ENCODE measurements at regions not wholly inside any gene's neighbourhood (a gene's known extent, or its start where the extent isn't known, plus 50 kb on each side); places are given as distances from the start of the nearest gene placed in this dataset.

- TF ChIP-seq ZFP30 (CRISPR knock-in tag; IDR thresholded peaks at IDR 0.05) (no peak), ISL1 (CRISPR knock-in tag; IDR thresholded peaks at IDR 0.05) (no peak)
- TF ChIP-seq, protein P1, sequence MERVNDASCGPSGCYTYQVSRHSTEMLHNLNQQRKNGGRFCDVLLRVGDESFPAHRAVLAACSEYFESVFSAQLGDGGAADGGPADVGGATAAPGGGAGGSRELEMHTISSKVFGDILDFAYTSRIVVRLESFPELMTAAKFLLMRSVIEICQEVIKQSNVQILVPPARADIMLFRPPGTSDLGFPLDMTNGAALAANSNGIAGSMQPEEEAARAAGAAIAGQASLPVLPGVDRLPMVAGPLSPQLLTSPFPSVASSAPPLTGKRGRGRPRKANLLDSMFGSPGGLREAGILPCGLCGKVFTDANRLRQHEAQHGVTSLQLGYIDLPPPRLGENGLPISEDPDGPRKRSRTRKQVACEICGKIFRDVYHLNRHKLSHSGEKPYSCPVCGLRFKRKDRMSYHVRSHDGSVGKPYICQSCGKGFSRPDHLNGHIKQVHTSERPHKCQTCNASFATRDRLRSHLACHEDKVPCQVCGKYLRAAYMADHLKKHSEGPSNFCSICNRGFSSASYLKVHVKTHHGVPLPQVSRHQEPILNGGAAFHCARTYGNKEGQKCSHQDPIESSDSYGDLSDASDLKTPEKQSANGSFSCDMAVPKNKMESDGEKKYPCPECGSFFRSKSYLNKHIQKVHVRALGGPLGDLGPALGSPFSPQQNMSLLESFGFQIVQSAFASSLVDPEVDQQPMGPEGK (CRISPR knock-in tag; IDR thresholded peaks at IDR 0.05; ENCODE audit: borderline replicate concordance), result no peak
Measured at GRCh38 chr3:159238646-159239045, 436.8 kb downstream of the MFSD1 start.

Measured in SK-N-SH treated with all-trans-retinoic acid at 6 μM for 48 hours (cell line).